HepG2 (cell line): ENCODE measurements at regions not wholly inside any gene's neighbourhood (a gene's known extent, or its start where the extent isn't known, plus 50 kb on each side); places are given as distances from the start of the nearest gene placed in this dataset.

Experiments used
- ATAC-seq: fragments of 200-7000 bp; cut with Tn5 transposase; 3 replicates; pipeline ENCODE4 v1.9.1; 2020; ENCODE audit warnings: mild to moderate bottlenecking, moderate library complexity
- BruUV-seq: library from RNA; stranded (reverse); fragments of 400-500 nt; replicated peaks from 2 replicates; lab custom pipeline; 2021; lab: Mats Ljungman, UMichigan
- CTCF ChIA-PET: fragments of 300-600 bp; formaldehyde crosslinking; extraction: SDS; loops from one replicate; lab custom pipeline; 2021; ENCODE audit warnings: low total read pairs, inconsistent platforms, low intra/inter-chr PET ratio; lab: Yijun Ruan, JAX
- POLR2A ChIA-PET: fragments of 350-600 bp; sonication (Branson Sonifier 250); formaldehyde crosslinking; loops from one replicate; lab custom pipeline; 2020; ENCODE audit warnings: antibody characterized with exemption, inconsistent platforms; lab: Yijun Ruan, JAX
- DNase-seq: peaks from one replicate; pipeline ENCODE4 v3.0.0-alpha.2; 2015; ENCODE audit warnings: low spot score
- FAIRE-seq: peaks from 3 replicates; lab custom pipeline; 2011; peaks lifted over from hg19 to GRCh38; lab: Jason Lieb, UNC
- H2AFZ ChIP-seq: one replicate; pipeline ENCODE4 v1.6.1; 2011; ENCODE audit warnings: low read length, inconsistent platforms
- H3K27ac ChIP-seq: fragments of 300-600 bp; 3 replicates; pipeline ENCODE4 v1.8.0; 2011; ENCODE audit warnings: mixed run types, mild to moderate bottlenecking, mixed read lengths, low read length, inconsistent platforms; ENCODE audit not compliant: insufficient read depth; ENCODE audit errors: extremely low read length
- H3K27me3 ChIP-seq, 2 experiments: fragments of 200-600 bp in 1 of 2; 2 replicates in 1 of 2; 3 replicates in 1 of 2; pipeline versions ENCODE4 v1.6.0 to v1.8.0; 2011; ENCODE audit warnings: low read length in 2 of 2, mild to moderate bottlenecking in 2 of 2, moderate library complexity in 2 of 2, inconsistent platforms in 1 of 2; ENCODE audit not compliant: insufficient read depth in 2 of 2, control insufficient read depth in 1 of 2
- H3K36me3 ChIP-seq, 2 experiments: fragments of 200-600 bp in 1 of 2; replicated peaks in 1 of 2; 2 replicates in 1 of 2; 3 replicates in 1 of 2; pipeline versions ENCODE4 v1.5.1 to v1.8.0; 2011; ENCODE audit warnings: low read length in 2 of 2, inconsistent platforms in 1 of 2; ENCODE audit not compliant: insufficient read depth in 2 of 2, control insufficient read depth in 1 of 2
- H3K4me1 ChIP-seq: 2 replicates; pipeline ENCODE4 v1.5.1; 2012; ENCODE audit warnings: low read length, inconsistent platforms; ENCODE audit not compliant: insufficient read depth
- H3K4me2 ChIP-seq: 2 replicates; pipeline ENCODE4 v1.6.0; 2011; ENCODE audit warnings: low read depth, low read length, inconsistent platforms
- H3K4me3 ChIP-seq, 3 experiments: fragments of 200-600 bp in 1 of 3; sonication (generic), shearing (Covaris generic) in 1 of 3; replicated peaks in 1 of 3; 2 replicates each; pipeline ENCODE4 v1.5.1; 2011 to 2016; ENCODE audit warnings: low read length in 3 of 3, inconsistent platforms in 2 of 3, low read depth in 2 of 3, mild to moderate bottlenecking in 2 of 3, control low read depth in 1 of 3, mixed read lengths in 1 of 3; ENCODE audit not compliant: insufficient read depth in 1 of 3
- H3K79me2 ChIP-seq: one replicate; pipeline ENCODE4 v1.6.1; 2011; ENCODE audit warnings: low read length, inconsistent platforms; ENCODE audit not compliant: insufficient read depth
- H3K9ac ChIP-seq: 2 replicates; pipeline ENCODE4 v1.6.0; 2011; ENCODE audit warnings: mild to moderate bottlenecking, low read depth, low read length, inconsistent platforms; ENCODE audit not compliant: insufficient read depth
- H3K9me3 ChIP-seq: 2 replicates; pipeline ENCODE4 v1.5.1; 2012; ENCODE audit warnings: mild to moderate bottlenecking, low read length
- H4K20me1 ChIP-seq: 2 replicates; pipeline ENCODE4 v1.6.0; 2011; ENCODE audit warnings: inconsistent platforms, mild to moderate bottlenecking, low read length, moderate library complexity; ENCODE audit not compliant: insufficient read depth
- DNMT3B ChIP-seq: conservative IDR thresholded peaks from 2 replicates; pipeline ENCODE4 v1.6.1; 2016; ENCODE audit warnings: missing biosample characterization, control low read depth
- LBX2 ChIP-seq: sonication (generic); formaldehyde crosslinking; IDR thresholded peaks from 2 replicates; pipeline ENCODE4 v1.5.0; 2020; ENCODE audit warnings: missing genetic modification reagents, mild to moderate bottlenecking, borderline replicate concordance
- MBD4 ChIP-seq: IDR thresholded peaks from 2 replicates; pipeline ENCODE4 v1.6.1; 2012; ENCODE audit warnings: low read length, inconsistent platforms, borderline replicate concordance
- MBNL3 ChIP-seq: fragments of 250-450 bp; sonication (Bioruptor Pico); conservative IDR thresholded peaks from 2 replicates; pipeline ENCODE4 v1.8.0; 2022; ENCODE audit warnings: mild to moderate bottlenecking, inconsistent platforms
- NFYB ChIP-seq: sonication (generic); formaldehyde crosslinking; IDR thresholded peaks from 2 replicates; pipeline ENCODE4 v1.4.0; 2020; ENCODE audit warnings: missing genetic modification reagents
- NKX3-1 ChIP-seq: sonication (generic); formaldehyde crosslinking; IDR thresholded peaks from 2 replicates; pipeline ENCODE4 v1.5.0; 2020; ENCODE audit warnings: missing genetic modification reagents
- TFE3 ChIP-seq: IDR thresholded peaks from 2 replicates; pipeline ENCODE4 v1.6.1; 2016
- U2AF2 ChIP-seq: fragments of 200-400 bp; formaldehyde crosslinking; IDR thresholded peaks from 2 replicates; pipeline ENCODE4 v1.6.1; 2017; ENCODE audit warnings: low read depth, mild to moderate bottlenecking, low read length
- ZNF263 ChIP-seq: sonication (generic); formaldehyde crosslinking; IDR thresholded peaks from 2 replicates; pipeline ENCODE4 v1.4.0; 2020; ENCODE audit warnings: missing genetic modification reagents
- WGBS: methylation state at CpG from one replicate; pipeline ENCODE4 v1.1.6; 2017; ENCODE audit warnings: low lambda C conversion rate; 5-methylcytosine and 5-hydroxymethylcytosine counted together
- in situ Hi-C: cut with HindIII; loops from 2 replicates; pipeline ENCODE4 v1.10.0; 2017; ENCODE audit warnings: low pct_unique_long_range_greater_than_20kb; ENCODE audit not compliant: extremely low pct_ligation_motif_present
- intact Hi-C: fragments of 100-400 bp; cut with micrococcal nuclease; formaldehyde crosslinking; loops from one replicate; pipeline ENCODE4 v1.10.0; 2022; ENCODE audit not compliant: unreplicated experiment
- TF ChIP-seq, protein P1 (sequence below): sonication (generic); formaldehyde crosslinking; IDR thresholded peaks from 2 replicates; pipeline ENCODE4 v1.4.0; 2020; ENCODE audit warnings: low read depth, missing genetic modification reagents

DNA sequence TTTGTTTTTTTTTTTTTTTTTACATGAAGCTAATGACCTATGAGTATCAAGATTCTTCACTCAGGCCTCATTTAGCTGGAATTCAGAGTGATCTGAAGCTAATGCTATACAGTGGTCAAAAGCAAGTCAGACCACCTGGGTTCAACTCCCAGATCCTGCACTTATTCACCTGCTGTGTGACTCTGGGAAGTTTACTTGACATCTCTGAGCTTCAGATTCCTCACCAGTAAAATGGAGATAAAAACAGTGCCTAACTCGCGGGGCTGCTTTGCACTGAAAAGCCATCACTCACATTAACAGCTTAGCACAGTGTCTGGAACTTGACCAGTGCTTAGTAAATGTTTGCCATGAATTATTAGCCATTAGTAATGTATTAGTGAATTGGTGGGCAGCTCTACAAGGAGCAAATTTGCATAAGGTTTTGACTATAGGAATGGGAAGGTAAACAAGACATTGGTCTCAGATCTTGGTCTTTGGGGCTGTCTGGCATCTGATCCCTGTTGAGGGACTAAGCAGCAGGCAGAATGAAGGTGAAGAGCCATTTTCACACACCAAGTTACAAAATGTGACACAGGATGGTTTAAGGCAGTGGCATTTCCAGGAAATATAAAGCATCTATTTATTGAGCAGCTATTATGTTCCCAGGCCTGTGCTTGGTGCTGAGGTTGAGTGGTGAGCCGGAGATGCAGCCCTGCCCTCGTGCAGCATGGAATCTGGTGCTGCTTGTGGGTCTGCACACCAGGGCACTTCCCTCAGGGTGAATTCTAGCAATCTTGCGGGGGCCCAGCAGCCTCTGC lies 291.3 kb downstream of the RRAGC start:
- Histone ChIP-seq H3K4me2 (no peak overlapping the region), H4K20me1 (no peaks in the 10 kb centered on the region), H3K9me3 (no peaks in the 10 kb centered on the region), H3K27me3 (0 out of 5 replicates have a peak, but pooled peaks cover 0 to 6% of the 10 kb centered on the region in 2 experiments), H3K36me3 (no peaks in the 10 kb centered on the region), H3K9ac (no peak overlapping the region), H3K4me1 (no peaks in the 10 kb centered on the region), H3K4me3 (no peak overlapping the region), H2AFZ (no peak overlapping the region), H3K27ac (no peak overlapping the region), H3K79me2 (no peaks in the 10 kb centered on the region)
- POLR2A ChIA-PET = no interaction called here
- WGBS = 0% methylated on average over 2 of the region's 5 CpGs
- ATAC-seq (no peak), FAIRE-seq (no peak), DNase-seq (no peak)
- BruUV-seq = no TSS peak
- TF ChIP-seq DNMT3B (CRISPR knock-in tag) = no peak
- no peak for TF ChIP-seq ZNF263 (CRISPR knock-in tag)
- TF ChIP-seq, protein P1, sequence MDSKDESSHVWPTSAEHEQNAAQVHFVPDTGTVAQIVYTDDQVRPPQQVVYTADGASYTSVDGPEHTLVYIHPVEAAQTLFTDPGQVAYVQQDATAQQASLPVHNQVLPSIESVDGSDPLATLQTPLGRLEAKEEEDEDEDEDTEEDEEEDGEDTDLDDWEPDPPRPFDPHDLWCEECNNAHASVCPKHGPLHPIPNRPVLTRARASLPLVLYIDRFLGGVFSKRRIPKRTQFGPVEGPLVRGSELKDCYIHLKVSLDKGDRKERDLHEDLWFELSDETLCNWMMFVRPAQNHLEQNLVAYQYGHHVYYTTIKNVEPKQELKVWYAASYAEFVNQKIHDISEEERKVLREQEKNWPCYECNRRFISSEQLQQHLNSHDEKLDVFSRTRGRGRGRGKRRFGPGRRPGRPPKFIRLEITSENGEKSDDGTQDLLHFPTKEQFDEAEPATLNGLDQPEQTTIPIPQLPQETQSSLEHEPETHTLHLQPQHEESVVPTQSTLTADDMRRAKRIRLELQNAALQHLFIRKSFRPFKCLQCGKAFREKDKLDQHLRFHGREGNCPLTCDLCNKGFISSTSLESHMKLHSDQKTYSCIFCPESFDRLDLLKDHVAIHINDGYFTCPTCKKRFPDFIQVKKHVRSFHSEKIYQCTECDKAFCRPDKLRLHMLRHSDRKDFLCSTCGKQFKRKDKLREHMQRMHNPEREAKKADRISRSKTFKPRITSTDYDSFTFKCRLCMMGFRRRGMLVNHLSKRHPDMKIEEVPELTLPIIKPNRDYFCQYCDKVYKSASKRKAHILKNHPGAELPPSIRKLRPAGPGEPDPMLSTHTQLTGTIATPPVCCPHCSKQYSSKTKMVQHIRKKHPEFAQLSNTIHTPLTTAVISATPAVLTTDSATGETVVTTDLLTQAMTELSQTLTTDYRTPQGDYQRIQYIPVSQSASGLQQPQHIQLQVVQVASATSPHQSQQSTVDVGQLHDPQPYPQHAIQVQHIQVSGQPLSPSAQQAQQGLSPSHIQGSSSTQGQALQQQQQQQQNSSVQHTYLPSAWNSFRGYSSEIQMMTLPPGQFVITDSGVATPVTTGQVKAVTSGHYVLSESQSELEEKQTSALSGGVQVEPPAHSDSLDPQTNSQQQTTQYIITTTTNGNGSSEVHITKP = no peak
- TF ChIP-seq TFE3 (CRISPR knock-in tag) = no peak
- no peak for TF ChIP-seq MBNL3
- no peak for TF ChIP-seq NFYB (CRISPR knock-in tag)
- TF ChIP-seq MBD4 = no peak
- TF ChIP-seq U2AF2 = no peak
- TF ChIP-seq NKX3-1 (CRISPR knock-in tag) = no peak
- TF ChIP-seq LBX2 (CRISPR knock-in tag) = no peak
- in situ Hi-C loops = no loop called here
- CTCF ChIA-PET = no interaction called here
- intact Hi-C loops = no loop called here
